ENCODE measurements at regions not wholly inside any gene's neighbourhood (a gene's known extent, or its start where the extent isn't known, plus 50 kb on each side); places are given as distances from the start of the nearest gene placed in this dataset.
"Not testable (repeated sequence)": the region's sequence is repeated elsewhere in the genome, so short reads cannot be mapped to it uniquely, and the experiment has no call there.

DNA sequence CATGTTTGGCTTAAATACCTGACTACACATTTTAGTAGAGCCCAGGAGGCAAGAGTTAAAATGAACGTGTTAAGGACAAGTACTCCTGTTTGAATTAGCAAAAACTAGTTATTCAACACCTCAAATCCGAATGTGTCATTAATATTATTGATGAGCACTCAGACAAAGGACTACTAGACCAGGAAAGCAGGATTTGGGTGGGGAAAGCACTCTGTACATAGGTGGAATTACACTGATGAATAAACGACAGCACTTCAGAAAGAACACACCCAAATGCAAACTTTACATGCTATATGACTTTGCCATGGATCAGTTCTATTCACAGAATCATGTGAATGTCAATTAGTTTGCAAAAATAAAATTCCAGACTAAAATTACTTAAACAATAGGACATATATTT, 95.1 kb upstream of the CAV2 start:
- Histone ChIP-seq H3K9me3 (no peaks in the 10 kb centered on the region), H3K27ac (no peak overlapping the region), H3K4me1 (ENCODE audit: control insufficient read depth in 1 of 2, low read depth in 2 of 2) (peaks cover 13 to 20% of the 10 kb centered on the region in 2 donors), H3K4me3 (no peak overlapping the region), H3K27me3 (replicated peaks; ENCODE audit: insufficient read depth) (no peaks in the 10 kb centered on the region), H3K36me3 (no peaks in the 10 kb centered on the region)
- TF ChIP-seq, protein P1, sequence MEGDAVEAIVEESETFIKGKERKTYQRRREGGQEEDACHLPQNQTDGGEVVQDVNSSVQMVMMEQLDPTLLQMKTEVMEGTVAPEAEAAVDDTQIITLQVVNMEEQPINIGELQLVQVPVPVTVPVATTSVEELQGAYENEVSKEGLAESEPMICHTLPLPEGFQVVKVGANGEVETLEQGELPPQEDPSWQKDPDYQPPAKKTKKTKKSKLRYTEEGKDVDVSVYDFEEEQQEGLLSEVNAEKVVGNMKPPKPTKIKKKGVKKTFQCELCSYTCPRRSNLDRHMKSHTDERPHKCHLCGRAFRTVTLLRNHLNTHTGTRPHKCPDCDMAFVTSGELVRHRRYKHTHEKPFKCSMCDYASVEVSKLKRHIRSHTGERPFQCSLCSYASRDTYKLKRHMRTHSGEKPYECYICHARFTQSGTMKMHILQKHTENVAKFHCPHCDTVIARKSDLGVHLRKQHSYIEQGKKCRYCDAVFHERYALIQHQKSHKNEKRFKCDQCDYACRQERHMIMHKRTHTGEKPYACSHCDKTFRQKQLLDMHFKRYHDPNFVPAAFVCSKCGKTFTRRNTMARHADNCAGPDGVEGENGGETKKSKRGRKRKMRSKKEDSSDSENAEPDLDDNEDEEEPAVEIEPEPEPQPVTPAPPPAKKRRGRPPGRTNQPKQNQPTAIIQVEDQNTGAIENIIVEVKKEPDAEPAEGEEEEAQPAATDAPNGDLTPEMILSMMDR (IDR thresholded peaks at IDR 0.05), result no peak
- ATAC-seq (ENCODE audit: insufficient number of reproducible peaks, low FRiP score, low read depth), result no peak
- DNase-seq (ENCODE audit: low spot score), result no peak

DNA sequence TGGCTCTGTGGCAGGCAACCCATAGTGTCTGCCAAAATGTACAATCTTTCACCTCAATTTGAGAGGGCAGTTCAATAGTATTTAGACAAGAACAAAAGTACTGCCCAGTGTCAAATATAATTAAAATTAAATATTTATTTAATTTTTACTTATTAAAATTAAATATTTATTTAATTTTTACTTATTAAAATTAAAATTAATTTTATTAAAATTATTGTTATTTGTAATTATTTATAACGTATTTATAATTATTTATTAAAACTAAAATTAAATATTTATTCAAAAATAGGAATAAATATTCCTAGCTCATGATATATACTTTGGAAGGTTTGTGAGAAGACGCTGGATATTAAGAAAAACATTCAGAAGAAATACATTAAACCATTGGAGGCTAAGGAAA, 93.7 kb upstream of the CAV2 start:
- ATAC-seq (ENCODE audit: insufficient number of reproducible peaks, low FRiP score, low read depth) (no peak), DNase-seq (ENCODE audit: low spot score) (no peak)
- Histone ChIP-seq H3K9me3 (no peaks in the 10 kb centered on the region), H3K27ac (no peak overlapping the region), H3K4me3 (no peak overlapping the region), H3K36me3 (no peaks in the 10 kb centered on the region), H3K27me3 (replicated peaks; ENCODE audit: insufficient read depth) (no peaks in the 10 kb centered on the region), H3K4me1 (ENCODE audit: control insufficient read depth in 1 of 2, low read depth in 2 of 2) (peaks cover 13 to 20% of the 10 kb centered on the region in 2 donors)
- TF ChIP-seq, protein P1 (IDR thresholded peaks at IDR 0.05), result no peak

DNA sequence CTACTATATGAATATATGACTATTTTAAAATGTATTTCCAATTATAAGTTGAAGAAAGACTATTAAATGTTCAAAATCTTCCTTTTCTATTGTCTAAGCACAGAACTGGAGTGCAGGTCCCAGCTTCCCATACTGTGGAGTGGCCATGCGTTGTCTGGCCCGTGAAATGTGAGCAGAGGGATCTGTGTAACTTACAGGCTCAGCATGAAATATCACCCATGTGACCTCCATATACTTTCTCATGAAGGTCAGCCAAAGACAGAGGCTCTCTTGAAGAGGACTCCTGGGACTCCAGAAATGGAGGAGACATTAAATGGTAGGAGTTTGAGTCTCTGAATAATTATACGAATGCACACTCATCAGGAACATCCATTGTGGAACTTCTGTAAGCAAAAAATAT, 92.4 kb upstream of the CAV2 start:
- H3K9me3 ChIP-seq, result no peaks in the 10 kb centered on the region
- peaks cover 13 to 14% of the 10 kb centered on the region in 2 donors for H3K4me1 ChIP-seq (ENCODE audit: control insufficient read depth in 1 of 2, low read depth in 2 of 2)
- H3K27ac ChIP-seq, result no peak overlapping the region
- no peak for DNase-seq (ENCODE audit: low spot score)
- no peak for ATAC-seq (ENCODE audit: insufficient number of reproducible peaks, low FRiP score, low read depth)
- no peaks in the 10 kb centered on the region for H3K36me3 ChIP-seq
- H3K4me3 ChIP-seq, result no peak overlapping the region
- no peaks in the 10 kb centered on the region for H3K27me3 ChIP-seq (replicated peaks; ENCODE audit: insufficient read depth)
- TF ChIP-seq, protein P1 (IDR thresholded peaks at IDR 0.05), result no peak

DNA sequence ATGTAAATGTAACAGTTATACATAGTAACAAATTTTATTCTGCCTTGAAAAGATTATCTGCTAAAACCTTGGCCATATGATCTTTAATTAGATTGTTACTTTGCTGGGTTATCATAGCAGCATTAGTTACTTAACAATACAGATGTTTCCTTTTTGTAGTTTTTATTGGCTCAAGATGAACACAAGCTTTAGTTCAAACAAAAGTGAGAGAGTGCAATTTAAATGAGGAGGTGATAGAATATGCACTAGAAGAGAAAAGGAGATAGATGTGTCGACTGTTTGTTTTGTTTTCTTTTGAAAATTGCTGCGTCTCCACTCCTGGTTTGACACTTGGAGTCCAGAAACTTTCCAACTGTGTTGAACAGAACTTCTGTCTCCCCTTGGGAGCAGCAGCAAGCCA, 91.4 kb upstream of the CAV2 start:
- Histone ChIP-seq H3K36me3 (no peaks in the 10 kb centered on the region), H3K9me3 (no peaks in the 10 kb centered on the region), H3K4me1 (ENCODE audit: control insufficient read depth in 1 of 2, low read depth in 2 of 2) (peaks cover 9 to 11% of the 10 kb centered on the region in 2 donors), H3K27ac (no peak overlapping the region), H3K4me3 (no peak overlapping the region), H3K27me3 (replicated peaks; ENCODE audit: insufficient read depth) (no peaks in the 10 kb centered on the region)
- ATAC-seq (ENCODE audit: insufficient number of reproducible peaks, low FRiP score, low read depth) (no peak), DNase-seq (ENCODE audit: low spot score) (no peak)
- TF ChIP-seq, protein P1 (IDR thresholded peaks at IDR 0.05), result no peak

DNA sequence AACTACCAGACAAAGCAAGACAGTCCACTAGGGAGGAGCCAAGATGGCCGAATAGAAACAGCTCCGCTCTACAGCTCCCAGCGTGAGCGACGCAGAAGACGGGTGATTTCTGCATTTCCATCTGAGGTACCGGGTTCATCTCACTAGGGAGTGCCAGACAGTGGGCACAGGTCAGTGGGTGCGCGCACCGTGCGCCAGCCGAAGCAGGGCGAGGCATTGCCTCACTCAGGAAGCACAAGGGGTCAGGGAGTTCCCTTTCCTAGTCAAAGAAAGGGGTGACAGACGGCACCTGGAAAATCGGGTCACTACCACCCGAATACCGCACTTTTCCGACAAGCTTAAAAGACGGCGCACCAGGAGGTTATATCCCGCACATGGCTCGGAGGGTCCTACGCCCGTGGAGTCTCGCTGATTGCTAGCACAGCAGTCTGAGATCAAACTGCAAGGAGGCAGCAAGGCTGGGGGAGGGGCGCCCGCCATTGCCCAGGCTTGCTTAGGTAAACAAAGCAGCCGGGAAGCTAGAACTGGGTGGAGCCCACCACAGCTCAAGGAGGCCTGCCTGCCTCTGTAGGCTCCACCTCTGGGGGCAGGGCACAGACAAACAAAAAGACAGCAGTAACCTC, 90.6 kb upstream of the CAV2 start:
- not testable (repeated sequence) for ATAC-seq (ENCODE audit: insufficient number of reproducible peaks, low FRiP score, low read depth); H3K4me1 ChIP-seq (ENCODE audit: control insufficient read depth in 1 of 2, low read depth in 2 of 2); DNase-seq (ENCODE audit: low spot score); H3K36me3 ChIP-seq; H3K9me3 ChIP-seq; H3K27me3 ChIP-seq (replicated peaks; ENCODE audit: insufficient read depth); H3K4me3 ChIP-seq; H3K27ac ChIP-seq

DNA sequence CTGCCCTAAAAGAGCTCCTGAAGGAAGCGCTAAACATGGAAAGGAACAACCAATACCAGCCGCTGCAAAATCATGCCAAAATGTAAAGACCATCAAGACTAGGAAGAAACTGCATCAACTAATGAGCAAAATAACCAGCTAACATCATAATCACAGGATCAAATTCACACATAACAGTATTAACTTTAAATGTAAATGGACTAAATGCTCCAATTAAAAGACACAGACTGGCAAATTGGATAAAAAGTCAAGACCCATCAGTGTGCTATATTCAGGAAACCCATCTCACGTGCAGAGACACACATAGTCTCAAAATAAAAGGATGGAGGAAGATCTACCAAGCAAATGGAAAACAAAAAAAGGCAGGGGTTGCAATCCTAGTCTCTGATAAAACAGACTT, 88.8 kb upstream of the CAV2 start:
- not testable (repeated sequence) for H3K36me3 ChIP-seq; ATAC-seq (ENCODE audit: insufficient number of reproducible peaks, low FRiP score, low read depth); H3K27me3 ChIP-seq (replicated peaks; ENCODE audit: insufficient read depth); H3K9me3 ChIP-seq; H3K4me3 ChIP-seq; DNase-seq (ENCODE audit: low spot score); H3K4me1 ChIP-seq (ENCODE audit: control insufficient read depth in 1 of 2, low read depth in 2 of 2); H3K27ac ChIP-seq
